Loucy (cell line): ENCODE measurements at regions not wholly inside any gene's neighbourhood (a gene's known extent, or its start where the extent isn't known, plus 50 kb on each side); places are given as distances from the start of the nearest gene placed in this dataset.

Experiments used
- EZH2phosphoT487 ChIP-seq: fragments of 200-600 bp; IDR thresholded peaks from 2 replicates; pipeline ENCODE4 v1.6.1; 2018; ENCODE audit warnings: antibody characterized with exemption, mild to moderate bottlenecking, moderate library complexity, borderline replicate concordance
- TF ChIP-seq, protein P1 (sequence below): fragments of 200-600 bp; sonication (generic); conservative IDR thresholded peaks from 2 replicates; pipeline ENCODE4 v1.5.1; 2014; ENCODE audit warnings: mild to moderate bottlenecking, antibody characterized with exemption, low read length

GRCh38 chr5:164230341-164230740 is 724.9 kb downstream of the MAT2B start:
- TF ChIP-seq, protein P1, sequence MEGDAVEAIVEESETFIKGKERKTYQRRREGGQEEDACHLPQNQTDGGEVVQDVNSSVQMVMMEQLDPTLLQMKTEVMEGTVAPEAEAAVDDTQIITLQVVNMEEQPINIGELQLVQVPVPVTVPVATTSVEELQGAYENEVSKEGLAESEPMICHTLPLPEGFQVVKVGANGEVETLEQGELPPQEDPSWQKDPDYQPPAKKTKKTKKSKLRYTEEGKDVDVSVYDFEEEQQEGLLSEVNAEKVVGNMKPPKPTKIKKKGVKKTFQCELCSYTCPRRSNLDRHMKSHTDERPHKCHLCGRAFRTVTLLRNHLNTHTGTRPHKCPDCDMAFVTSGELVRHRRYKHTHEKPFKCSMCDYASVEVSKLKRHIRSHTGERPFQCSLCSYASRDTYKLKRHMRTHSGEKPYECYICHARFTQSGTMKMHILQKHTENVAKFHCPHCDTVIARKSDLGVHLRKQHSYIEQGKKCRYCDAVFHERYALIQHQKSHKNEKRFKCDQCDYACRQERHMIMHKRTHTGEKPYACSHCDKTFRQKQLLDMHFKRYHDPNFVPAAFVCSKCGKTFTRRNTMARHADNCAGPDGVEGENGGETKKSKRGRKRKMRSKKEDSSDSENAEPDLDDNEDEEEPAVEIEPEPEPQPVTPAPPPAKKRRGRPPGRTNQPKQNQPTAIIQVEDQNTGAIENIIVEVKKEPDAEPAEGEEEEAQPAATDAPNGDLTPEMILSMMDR, result no peak
- no peak for TF ChIP-seq EZH2phosphoT487
